ENCODE measurements at regions not wholly inside any gene's neighbourhood (a gene's known extent, or its start where the extent isn't known, plus 50 kb on each side); places are given as distances from the start of the nearest gene placed in this dataset.

- POLR2A ChIA-PET = no interaction called here
- no peaks in the 10 kb centered on the region for H3K36me3 ChIP-seq (ENCODE audit: control insufficient read depth, insufficient read depth, low read length)
- no peak for DNase-seq (ENCODE audit: low read depth)
- H3K27me3 ChIP-seq (ENCODE audit: control insufficient read depth, insufficient read depth, low read length) = no peaks in the 10 kb centered on the region
- H3K4me3 ChIP-seq (ENCODE audit: low read depth, low read length) = no peak overlapping the region
- no peak for TF ChIP-seq CTCF (IDR thresholded peaks at IDR 0.05; ENCODE audit: insufficient read depth, low read depth, low read length)
- CTCF ChIA-PET = interaction anchor here (1.2 kb wide), 2 partner anchors 11 to 208 kb away, joined by 3 to 5 read pairs; no protein-coding TSS in a partner anchor
Observed at GRCh38 chr3:55159711-55160110, 231.9 kb upstream of the LRTM1 start.

- Histone ChIP-seq H3K4me3 (ENCODE audit: low read depth, low read length) (no peak overlapping the region), H3K36me3 (ENCODE audit: control insufficient read depth, insufficient read depth, low read length) (no peaks in the 10 kb centered on the region), H3K27me3 (ENCODE audit: control insufficient read depth, insufficient read depth, low read length) (peaks cover 3% of the 10 kb centered on the region)
- no peak for DNase-seq (ENCODE audit: low read depth)
- CTCF ChIA-PET = no interaction called here
- TF ChIP-seq CTCF (IDR thresholded peaks at IDR 0.05; ENCODE audit: insufficient read depth, low read depth, low read length) = no peak
- POLR2A ChIA-PET = no interaction called here
Observed at GRCh38 chr3:55159016-55159415, 231.2 kb upstream of the LRTM1 start.

- H3K27me3 ChIP-seq (ENCODE audit: control insufficient read depth, insufficient read depth, low read length) = peaks cover 3% of the 10 kb centered on the region
- no peak overlapping the region for H3K4me3 ChIP-seq (ENCODE audit: low read depth, low read length)
- no peaks in the 10 kb centered on the region for H3K36me3 ChIP-seq (ENCODE audit: control insufficient read depth, insufficient read depth, low read length)
- no peak for TF ChIP-seq CTCF (IDR thresholded peaks at IDR 0.05; ENCODE audit: insufficient read depth, low read depth, low read length)
- ChIA-PET POLR2A (no interaction called here), CTCF (no interaction called here)
- no peak for DNase-seq (ENCODE audit: low read depth)
Observed at GRCh38 chr3:55158345-55158744, 230.5 kb upstream of the LRTM1 start.

- Histone ChIP-seq H3K36me3 (ENCODE audit: control insufficient read depth, insufficient read depth, low read length) (no peaks in the 10 kb centered on the region), H3K27me3 (ENCODE audit: control insufficient read depth, insufficient read depth, low read length) (peaks cover 3% of the 10 kb centered on the region), H3K4me3 (ENCODE audit: low read depth, low read length) (no peak overlapping the region)
- DNase-seq (ENCODE audit: low read depth) = no peak
- TF ChIP-seq CTCF (IDR thresholded peaks at IDR 0.05; ENCODE audit: insufficient read depth, low read depth, low read length) = no peak
- ChIA-PET CTCF (interaction anchor here (1.3 kb wide), 1 partner anchor 14 kb away, joined by 4 read pairs; no protein-coding TSS in a partner anchor), POLR2A (no interaction called here)
Observed at GRCh38 chr3:55157731-55158130, 229.9 kb upstream of the LRTM1 start.

- ChIA-PET POLR2A (no interaction called here), CTCF (interaction anchor here (1.3 kb wide), 1 partner anchor 13 kb away, joined by 4 read pairs; no protein-coding TSS in a partner anchor)
- Histone ChIP-seq H3K36me3 (ENCODE audit: control insufficient read depth, insufficient read depth, low read length) (no peaks in the 10 kb centered on the region), H3K4me3 (ENCODE audit: low read depth, low read length) (no peak overlapping the region), H3K27me3 (ENCODE audit: control insufficient read depth, insufficient read depth, low read length) (peaks cover 3% of the 10 kb centered on the region)
- DNase-seq (ENCODE audit: low read depth) = no peak
- no peak for TF ChIP-seq CTCF (IDR thresholded peaks at IDR 0.05; ENCODE audit: insufficient read depth, low read depth, low read length)
Observed at GRCh38 chr3:55156851-55157650, 229.2 kb upstream of the LRTM1 start.

Measured in BJ (cell line).